HEK293 (cell line): ENCODE measurements at regions not wholly inside any gene's neighbourhood (a gene's known extent, or its start where the extent isn't known, plus 50 kb on each side); places are given as distances from the start of the nearest gene placed in this dataset.

Source experiments
- CTCF ChIA-PET: fragments of 350-600 bp; formaldehyde crosslinking; extraction: SDS; loops from one replicate; lab custom pipeline; 2021; ENCODE audit warnings: antibody characterized with exemption; lab: Yijun Ruan, JAX
- POLR2A ChIA-PET: fragments of 300-600 bp; formaldehyde crosslinking; extraction: SDS; loops from one replicate; lab custom pipeline; 2020; ENCODE audit warnings: antibody characterized with exemption, inconsistent platforms; lab: Yijun Ruan, JAX
- H3K27ac ChIP-seq: fragments of 200-500 bp; sonication (Bioruptor generic); 2 replicates; pipeline ENCODE4 v1.5.1; 2014; ENCODE audit warnings: low read depth, low read length, control low read depth, inconsistent platforms; ENCODE audit errors: extremely low read depth
- H3K36me3 ChIP-seq, 2 experiments: fragments of 200-500 bp in 1 of 2; sonication (Bioruptor generic) in 1 of 2; 1 replicate in 1 of 2; 2 replicates in 1 of 2; pipeline ENCODE4 v1.5.1; 2014 to 2017; ENCODE audit warnings: inconsistent platforms in 2 of 2, low read length in 2 of 2; ENCODE audit not compliant: control insufficient read depth in 2 of 2, insufficient read depth in 1 of 2
- H3K4me1 ChIP-seq: fragments of 200-500 bp; sonication (Bioruptor generic); 2 replicates; pipeline ENCODE4 v1.5.1; 2014; ENCODE audit warnings: mild to moderate bottlenecking, low read length, inconsistent platforms; ENCODE audit not compliant: control insufficient read depth, insufficient read depth
- H3K4me3 ChIP-seq: 2 replicates; pipeline ENCODE4 v1.5.1; 2011; ENCODE audit warnings: low read depth, mild to moderate bottlenecking, control low read depth, low read length, moderate library complexity
- H3K9me3 ChIP-seq: fragments of 200-500 bp; sonication (Bioruptor generic); 2 replicates; pipeline ENCODE4 v1.5.1; 2014; ENCODE audit warnings: low read depth, low read length, inconsistent platforms; ENCODE audit not compliant: control insufficient read depth, insufficient read depth
- BCL11A ChIP-seq: fragments of 450-650 bp; formaldehyde crosslinking; IDR thresholded peaks from 2 replicates; pipeline ENCODE4 v1.5.1; 2016; ENCODE audit warnings: low read depth, missing biosample characterization, missing genetic modification characterization
- FEZF1 ChIP-seq: fragments of 450-650 bp; formaldehyde crosslinking; IDR thresholded peaks from 2 replicates; pipeline ENCODE4 v1.5.1; 2016; ENCODE audit warnings: missing biosample characterization, missing genetic modification characterization
- GLIS1 ChIP-seq: fragments of 450-650 bp; formaldehyde crosslinking; IDR thresholded peaks from 2 replicates; pipeline ENCODE4 v1.5.1; 2016; ENCODE audit warnings: missing biosample characterization, missing genetic modification characterization
- OSR2 ChIP-seq: fragments of 450-650 bp; formaldehyde crosslinking; IDR thresholded peaks from 2 replicates; pipeline ENCODE4 v1.5.1; 2016; ENCODE audit warnings: missing biosample characterization, missing genetic modification characterization
- PBX3 ChIP-seq: sonication (generic); formaldehyde crosslinking; IDR thresholded peaks from 2 replicates; pipeline ENCODE4 v1.8.1; 2022; ENCODE audit warnings: mild to moderate bottlenecking, moderate library complexity, missing genetic modification reagents
- TRIM28 ChIP-seq: IDR thresholded peaks from 2 replicates; pipeline ENCODE4 v1.6.1; 2011; ENCODE audit warnings: low read length, control low read depth, borderline replicate concordance
- ZBTB10 ChIP-seq: fragments of 450-650 bp; formaldehyde crosslinking; IDR thresholded peaks from 2 replicates; pipeline ENCODE4 v1.5.1; 2016; ENCODE audit warnings: missing biosample characterization, missing genetic modification characterization
- ZIC2 ChIP-seq: fragments of 450-650 bp; formaldehyde crosslinking; IDR thresholded peaks from 2 replicates; pipeline ENCODE4 v1.5.1; 2016; ENCODE audit warnings: missing biosample characterization, missing genetic modification characterization
- ZNF175 ChIP-seq: fragments of 450-650 bp; formaldehyde crosslinking; IDR thresholded peaks from 2 replicates; pipeline ENCODE4 v1.5.1; 2016; ENCODE audit warnings: missing biosample characterization, missing genetic modification characterization
- ZNF274 ChIP-seq, 2 experiments: fragments of 200-500 bp in 1 of 2; fragments of 450-650 bp in 1 of 2; sonication (Bioruptor generic) in 1 of 2; formaldehyde crosslinking in 1 of 2; IDR thresholded peaks; 2 replicates each; pipeline versions ENCODE4 v1.5.1 to v1.6.1; 2014 to 2016; ENCODE audit warnings: borderline replicate concordance in 1 of 2, inconsistent platforms in 1 of 2, low read length in 1 of 2, missing biosample characterization in 1 of 2, missing genetic modification characterization in 1 of 2
- ZNF391 ChIP-seq: fragments of 450-650 bp; formaldehyde crosslinking; IDR thresholded peaks from 2 replicates; pipeline ENCODE4 v1.5.1; 2016; ENCODE audit warnings: low read depth, missing biosample characterization, missing genetic modification characterization, borderline replicate concordance
- ZNF449 ChIP-seq: fragments of 450-650 bp; formaldehyde crosslinking; IDR thresholded peaks from 2 replicates; pipeline ENCODE4 v1.5.1; 2017; ENCODE audit warnings: missing biosample characterization, mild to moderate bottlenecking, missing genetic modification characterization, moderate library complexity
- ZNF48 ChIP-seq: fragments of 450-650 bp; formaldehyde crosslinking; IDR thresholded peaks from 2 replicates; pipeline ENCODE4 v1.5.1; 2016; ENCODE audit warnings: missing biosample characterization, missing genetic modification characterization
- ZNF76 ChIP-seq: fragments of 450-650 bp; formaldehyde crosslinking; IDR thresholded peaks from 2 replicates; pipeline ENCODE4; 2016; ENCODE audit warnings: low read depth, missing biosample characterization, missing genetic modification characterization, borderline replicate concordance
- ZNF777 ChIP-seq: fragments of 450-650 bp; formaldehyde crosslinking; IDR thresholded peaks from 2 replicates; pipeline ENCODE4 v1.5.1; 2017; ENCODE audit warnings: missing biosample characterization, missing genetic modification characterization, borderline replicate concordance
- ZNF792 ChIP-seq: fragments of 450-650 bp; formaldehyde crosslinking; IDR thresholded peaks from 2 replicates; pipeline ENCODE4 v1.5.1; 2016; ENCODE audit warnings: missing biosample characterization, missing genetic modification characterization
- TF ChIP-seq, protein P1 (sequence below): fragments of 450-650 bp; IDR thresholded peaks from 2 replicates; pipeline ENCODE4 v1.5.1; 2018; ENCODE audit warnings: missing biosample characterization, missing genetic modification characterization

GRCh38 chr3:144364737-144365136 is 393.1 kb downstream of the DIPK2A start (continued):
- TF ChIP-seq, protein P1, sequence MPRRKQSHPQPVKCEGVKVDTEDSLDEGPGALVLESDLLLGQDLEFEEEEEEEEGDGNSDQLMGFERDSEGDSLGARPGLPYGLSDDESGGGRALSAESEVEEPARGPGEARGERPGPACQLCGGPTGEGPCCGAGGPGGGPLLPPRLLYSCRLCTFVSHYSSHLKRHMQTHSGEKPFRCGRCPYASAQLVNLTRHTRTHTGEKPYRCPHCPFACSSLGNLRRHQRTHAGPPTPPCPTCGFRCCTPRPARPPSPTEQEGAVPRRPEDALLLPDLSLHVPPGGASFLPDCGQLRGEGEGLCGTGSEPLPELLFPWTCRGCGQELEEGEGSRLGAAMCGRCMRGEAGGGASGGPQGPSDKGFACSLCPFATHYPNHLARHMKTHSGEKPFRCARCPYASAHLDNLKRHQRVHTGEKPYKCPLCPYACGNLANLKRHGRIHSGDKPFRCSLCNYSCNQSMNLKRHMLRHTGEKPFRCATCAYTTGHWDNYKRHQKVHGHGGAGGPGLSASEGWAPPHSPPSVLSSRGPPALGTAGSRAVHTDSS (tag by site-specific recombination), result no peak
- TF ChIP-seq ZNF76 (tag by site-specific recombination) (no peak), ZNF175 (tag by site-specific recombination) (no peak), ZNF274 (IDR thresholded peaks at IDR 0.05; ENCODE audit: low read length) (no peak), ZNF274 (tag by site-specific recombination; IDR thresholded peaks at IDR 0.05; ENCODE audit: borderline replicate concordance) (no peak), ZNF449 (tag by site-specific recombination) (no peak), ZNF391 (tag by site-specific recombination) (no peak), ZNF777 (tag by site-specific recombination) (no peak), PBX3 (CRISPR knock-in tag) (no peak), GLIS1 (tag by site-specific recombination) (no peak), BCL11A (no peak), ZNF792 (no peak), OSR2 (tag by site-specific recombination) (no peak), ZNF48 (tag by site-specific recombination) (no peak)

GRCh38 chr3:144369129-144369879 is 397.7 kb downstream of the DIPK2A start:
- Histone ChIP-seq H3K4me3 (no peak overlapping the region), H3K36me3 (no peaks in the 10 kb centered on the region), H3K27ac (no peak overlapping the region), H3K4me1 (no peaks in the 10 kb centered on the region; the same call in 1 of the 2 replicates), H3K9me3 (no peaks in the 10 kb centered on the region)
- ChIA-PET CTCF (no interaction called here), POLR2A (no interaction called here)
- TF ChIP-seq GLIS1 (tag by site-specific recombination) (peak; percentile 40; the same call in 1 of the 2 replicates), TRIM28 (no peak), ZIC2 (tag by site-specific recombination) (peak; percentile 32; the same call in 1 of the 2 replicates), FEZF1 (tag by site-specific recombination) (0 out of 2 replicates have a peak, but pooled peaks have one; percentile 21), ZBTB10 (tag by site-specific recombination) (0 out of 2 replicates have a peak, but pooled peaks have one; percentile 26)
